DND-41 (cell line): ENCODE measurements at regions not wholly inside any gene's neighbourhood (a gene's known extent, or its start where the extent isn't known, plus 50 kb on each side); places are given as distances from the start of the nearest gene placed in this dataset.

Source experiments
- ATAC-seq: fragments of 200-7000 bp; cut with Tn5 transposase; 3 replicates; pipeline ENCODE4 v1.9.1; 2021; ENCODE audit warnings: low read depth; ENCODE audit not compliant: insufficient read depth
- DNase-seq: peaks from one replicate; pipeline ENCODE4 v3.0.0-alpha.2; 2020
- H2AFZ ChIP-seq: 2 replicates; pipeline ENCODE4 v1.6.0; 2012; ENCODE audit warnings: low read depth, low read length
- H3K27ac ChIP-seq: 2 replicates; pipeline ENCODE4 v1.5.1; 2012; ENCODE audit warnings: low read length, inconsistent platforms
- H3K27me3 ChIP-seq: fragments of 200-600 bp; sonication (generic); 2 replicates; pipeline ENCODE4 v1.6.0; 2012; ENCODE audit warnings: low read length, mild to moderate bottlenecking, inconsistent platforms; ENCODE audit not compliant: insufficient read depth, poor library complexity
- H3K36me3 ChIP-seq: 2 replicates; pipeline ENCODE4 v1.5.1; 2012; ENCODE audit warnings: low read length, inconsistent platforms; ENCODE audit not compliant: insufficient read depth
- H3K4me1 ChIP-seq: 2 replicates; pipeline ENCODE4 v1.5.1; 2012; ENCODE audit warnings: mild to moderate bottlenecking, low read length; ENCODE audit not compliant: insufficient read depth
- H3K4me2 ChIP-seq: 2 replicates; pipeline ENCODE4 v1.6.0; 2012; ENCODE audit warnings: mild to moderate bottlenecking, moderate library complexity, low read length, inconsistent platforms; ENCODE audit not compliant: insufficient read depth
- H3K4me3 ChIP-seq, 2 experiments: fragments of 200-600 bp in 1 of 2; shearing (Covaris generic) in 1 of 2; 2 replicates each; pipeline ENCODE4 v1.5.1; 2012 to 2016; ENCODE audit warnings: inconsistent platforms in 2 of 2, low read length in 2 of 2, mild to moderate bottlenecking in 2 of 2, low read depth in 1 of 2, moderate library complexity in 1 of 2
- H3K79me2 ChIP-seq: 2 replicates; pipeline ENCODE4 v1.6.0; 2012; ENCODE audit warnings: low read length, inconsistent platforms; ENCODE audit not compliant: insufficient read depth
- H3K9ac ChIP-seq: 2 replicates; pipeline ENCODE4 v1.6.0; 2012; ENCODE audit warnings: low read depth, mild to moderate bottlenecking, inconsistent platforms, low read length, moderate library complexity
- H3K9me3 ChIP-seq: 2 replicates; pipeline ENCODE4 v1.5.1; 2012; ENCODE audit warnings: low read length, moderate library complexity, mild to moderate bottlenecking, inconsistent platforms; ENCODE audit not compliant: insufficient read depth, severe bottlenecking
- H4K20me1 ChIP-seq: 2 replicates; pipeline ENCODE4 v1.6.0; 2012; ENCODE audit warnings: low read length; ENCODE audit not compliant: insufficient read depth
- EZH2 ChIP-seq: IDR thresholded peaks from 3 replicates; pipeline ENCODE4 v1.6.1; 2012; ENCODE audit warnings: borderline replicate concordance, low read depth, mild to moderate bottlenecking, moderate library complexity, low read length, inconsistent platforms; ENCODE audit not compliant: severe bottlenecking
- TF ChIP-seq, protein P1 (sequence below): IDR thresholded peaks from 2 replicates; pipeline ENCODE4 v1.5.1; 2012; ENCODE audit warnings: borderline replicate concordance, low read length, moderate library complexity, mild to moderate bottlenecking; ENCODE audit not compliant: poor library complexity, severe bottlenecking; ENCODE audit errors: extremely low read depth

DNA sequence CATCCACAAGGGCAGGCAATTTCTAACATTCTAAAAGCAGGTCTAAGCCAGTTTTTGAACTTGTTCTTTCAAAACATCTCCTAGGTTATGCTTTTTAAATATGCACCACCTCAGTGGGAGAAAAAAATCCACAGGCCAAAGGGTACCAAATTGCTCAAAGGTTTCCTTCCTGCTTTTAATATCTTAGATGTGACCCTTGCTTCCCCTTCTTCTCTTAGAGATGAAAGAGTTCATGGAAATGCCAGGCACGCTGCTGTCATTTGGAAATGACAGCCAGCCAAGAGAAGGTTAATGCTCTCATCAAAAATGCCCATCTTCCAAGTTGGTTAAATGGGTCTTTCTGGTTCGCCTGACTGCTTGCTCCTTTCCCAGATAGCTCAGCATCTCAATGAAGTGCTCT is 497.1 kb downstream of the CD83 start:
- no peak overlapping the region for H3K9ac ChIP-seq
- peaks cover 8% of the 10 kb centered on the region for H3K9me3 ChIP-seq
- H3K4me3 ChIP-seq: no peak overlapping the region
- H3K27me3 ChIP-seq: no peaks in the 10 kb centered on the region
- peaks cover 5% of the 10 kb centered on the region; the same call in 1 of the 2 replicates for H3K4me1 ChIP-seq
- no peaks in the 10 kb centered on the region for H3K36me3 ChIP-seq
- H2AFZ ChIP-seq: no peak overlapping the region
- no peaks in the 10 kb centered on the region for H4K20me1 ChIP-seq
- ATAC-seq (no peak), DNase-seq (no peak)
- H3K4me2 ChIP-seq: no peak overlapping the region
- H3K27ac ChIP-seq: no peak overlapping the region
- no peaks in the 10 kb centered on the region for H3K79me2 ChIP-seq
- TF ChIP-seq, protein P1, sequence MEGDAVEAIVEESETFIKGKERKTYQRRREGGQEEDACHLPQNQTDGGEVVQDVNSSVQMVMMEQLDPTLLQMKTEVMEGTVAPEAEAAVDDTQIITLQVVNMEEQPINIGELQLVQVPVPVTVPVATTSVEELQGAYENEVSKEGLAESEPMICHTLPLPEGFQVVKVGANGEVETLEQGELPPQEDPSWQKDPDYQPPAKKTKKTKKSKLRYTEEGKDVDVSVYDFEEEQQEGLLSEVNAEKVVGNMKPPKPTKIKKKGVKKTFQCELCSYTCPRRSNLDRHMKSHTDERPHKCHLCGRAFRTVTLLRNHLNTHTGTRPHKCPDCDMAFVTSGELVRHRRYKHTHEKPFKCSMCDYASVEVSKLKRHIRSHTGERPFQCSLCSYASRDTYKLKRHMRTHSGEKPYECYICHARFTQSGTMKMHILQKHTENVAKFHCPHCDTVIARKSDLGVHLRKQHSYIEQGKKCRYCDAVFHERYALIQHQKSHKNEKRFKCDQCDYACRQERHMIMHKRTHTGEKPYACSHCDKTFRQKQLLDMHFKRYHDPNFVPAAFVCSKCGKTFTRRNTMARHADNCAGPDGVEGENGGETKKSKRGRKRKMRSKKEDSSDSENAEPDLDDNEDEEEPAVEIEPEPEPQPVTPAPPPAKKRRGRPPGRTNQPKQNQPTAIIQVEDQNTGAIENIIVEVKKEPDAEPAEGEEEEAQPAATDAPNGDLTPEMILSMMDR: no peak
- no peak for TF ChIP-seq EZH2

DNA sequence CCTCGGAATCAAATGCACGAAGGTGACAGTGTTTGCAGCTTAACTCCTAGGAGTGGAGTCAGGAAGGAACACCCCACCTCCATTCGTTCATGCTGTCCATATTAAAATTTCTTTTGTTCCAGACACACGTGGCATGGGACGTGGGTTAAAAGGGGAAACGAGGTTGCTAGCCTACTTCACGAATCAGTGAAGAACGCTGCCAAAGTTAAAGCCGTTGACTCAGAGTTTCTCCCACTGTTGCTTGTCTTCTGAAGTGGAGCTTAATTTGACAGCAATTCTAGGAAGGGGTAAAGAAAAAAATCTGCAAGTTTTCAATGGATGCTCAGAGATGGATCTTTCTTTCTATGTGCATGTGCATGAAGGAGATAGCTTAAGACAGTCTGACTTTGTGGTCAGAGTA is 499.1 kb downstream of the CD83 start:
- no peaks in the 10 kb centered on the region for H4K20me1 ChIP-seq
- H3K9ac ChIP-seq: no peak overlapping the region
- ATAC-seq: no peak
- H3K4me3 ChIP-seq: no peak overlapping the region
- H3K27ac ChIP-seq: no peak overlapping the region
- no peak overlapping the region for H3K4me2 ChIP-seq
- H3K4me1 ChIP-seq: peaks cover 10% of the 10 kb centered on the region; the same call in 1 of the 2 replicates
- no peaks in the 10 kb centered on the region for H3K79me2 ChIP-seq
- no peak overlapping the region for H2AFZ ChIP-seq
- DNase-seq: no peak
- TF ChIP-seq, protein P1: no peak
- no peak for TF ChIP-seq EZH2
- H3K36me3 ChIP-seq: no peaks in the 10 kb centered on the region
- peaks cover 8% of the 10 kb centered on the region for H3K9me3 ChIP-seq
- H3K27me3 ChIP-seq: no peaks in the 10 kb centered on the region

DNA sequence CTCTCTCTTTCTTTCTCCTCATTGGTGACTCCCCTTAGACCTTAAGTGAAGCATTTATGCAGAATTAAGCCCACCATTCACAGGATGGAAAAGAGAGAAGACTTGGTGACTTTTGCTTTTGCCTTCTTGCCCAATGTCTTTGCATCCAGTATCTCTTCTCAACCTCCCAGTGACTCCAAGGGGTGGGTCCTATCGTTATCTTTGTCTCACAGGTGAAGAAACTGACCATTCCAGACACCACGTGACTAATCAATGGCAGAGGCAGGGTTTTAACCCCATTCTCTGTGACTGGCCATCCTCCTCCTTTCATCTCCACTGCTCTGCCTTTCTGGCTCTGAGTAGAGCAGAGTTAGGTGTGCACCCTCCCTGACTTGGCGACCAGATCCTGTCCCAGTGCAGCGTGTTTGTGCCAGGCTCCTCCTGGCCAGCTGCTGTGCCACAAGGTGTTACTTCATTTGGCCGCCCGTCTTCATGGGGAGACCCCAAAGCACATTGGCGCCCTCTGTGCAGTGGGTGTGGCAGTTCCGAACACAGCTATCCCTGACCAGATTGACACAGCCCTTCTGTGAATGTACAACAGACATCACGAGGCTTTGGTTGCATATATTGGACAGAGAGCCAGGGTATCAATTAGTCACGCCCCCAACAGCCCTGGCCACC is 501.3 kb downstream of the CD83 start:
- Histone ChIP-seq H3K79me2 (no peaks in the 10 kb centered on the region), H3K4me3 (no peak overlapping the region), H3K9ac (no peak overlapping the region), H3K4me2 (no peak overlapping the region), H3K36me3 (no peaks in the 10 kb centered on the region), H3K4me1 (peaks cover 13% of the 10 kb centered on the region), H4K20me1 (no peaks in the 10 kb centered on the region), H2AFZ (no peak overlapping the region), H3K27ac (no peak overlapping the region), H3K9me3 (peaks cover 8% of the 10 kb centered on the region), H3K27me3 (no peaks in the 10 kb centered on the region)
- TF ChIP-seq, protein P1: no peak
- no peak for TF ChIP-seq EZH2
- DNase-seq: no peak
- ATAC-seq: no peak
